HepG2 (cell line): ENCODE measurements at regions not wholly inside any gene's neighbourhood (a gene's known extent, or its start where the extent isn't known, plus 50 kb on each side); places are given as distances from the start of the nearest gene placed in this dataset.

Experiments
- CBX1 ChIP-seq: IDR thresholded peaks from one replicate; pipeline ENCODE4 v1.6.1; 2016; ENCODE audit warnings: antibody characterized with exemption, low read depth
- CTCF ChIP-seq: sonication (generic); formaldehyde crosslinking; IDR thresholded peaks from 2 replicates; pipeline ENCODE4 v1.5.0; 2020; ENCODE audit warnings: mild to moderate bottlenecking, missing genetic modification reagents, moderate library complexity
- FOXA3 ChIP-seq: IDR thresholded peaks from 2 replicates; pipeline ENCODE4 v1.6.1; 2016; ENCODE audit warnings: missing genetic modification reagents, missing compliant biosample characterization
- GPBP1L1 ChIP-seq: sonication (generic); formaldehyde crosslinking; IDR thresholded peaks from 2 replicates; pipeline ENCODE4 v1.5.0; 2020; ENCODE audit warnings: mild to moderate bottlenecking, missing genetic modification reagents
- RNF2 ChIP-seq: fragments of 450-650 bp; conservative IDR thresholded peaks from 2 replicates; pipeline ENCODE4 v1.6.1; 2016; ENCODE audit warnings: low read depth
- SALL2 ChIP-seq: sonication (generic); formaldehyde crosslinking; IDR thresholded peaks from 2 replicates; pipeline ENCODE4 v1.8.1; 2023; ENCODE audit warnings: mild to moderate bottlenecking, missing genetic modification reagents, inconsistent platforms
- ZNF263 ChIP-seq: sonication (generic); formaldehyde crosslinking; IDR thresholded peaks from 2 replicates; pipeline ENCODE4 v1.4.0; 2020; ENCODE audit warnings: missing genetic modification reagents
- ZNF350 ChIP-seq: sonication (generic); formaldehyde crosslinking; IDR thresholded peaks from 2 replicates; pipeline ENCODE4 v1.4.0; 2020; ENCODE audit warnings: mild to moderate bottlenecking, low read depth, missing genetic modification reagents, borderline replicate concordance
- ZNF749 ChIP-seq: sonication (generic); formaldehyde crosslinking; IDR thresholded peaks from 2 replicates; pipeline ENCODE4 v1.8.0; 2022; ENCODE audit warnings: mild to moderate bottlenecking, missing genetic modification reagents, moderate library complexity, borderline replicate concordance

GRCh38 chr6:4271761-4272470, 136.5 kb upstream of the ECI2 start:
- no peak for TF ChIP-seq CTCF (CRISPR knock-in tag)
- TF ChIP-seq ZNF749 (CRISPR knock-in tag): no peak
- TF ChIP-seq RNF2: no peak
- no peak for TF ChIP-seq GPBP1L1 (CRISPR knock-in tag)
- TF ChIP-seq ZNF350 (CRISPR knock-in tag): no peak
- TF ChIP-seq SALL2 (CRISPR knock-in tag): no peak
- TF ChIP-seq CBX1: no peak
- TF ChIP-seq FOXA3 (CRISPR knock-in tag): no peak
- no peak for TF ChIP-seq ZNF263 (CRISPR knock-in tag)
